HepG2 (cell line): ENCODE measurements at regions not wholly inside any gene's neighbourhood (a gene's known extent, or its start where the extent isn't known, plus 50 kb on each side); places are given as distances from the start of the nearest gene placed in this dataset.

Source experiments
- ATAC-seq: fragments of 200-7000 bp; cut with Tn5 transposase; 3 replicates; pipeline ENCODE4 v1.9.1; 2020; ENCODE audit warnings: mild to moderate bottlenecking, moderate library complexity
- BruUV-seq: library from RNA; stranded (reverse); fragments of 400-500 nt; replicated peaks from 2 replicates; lab custom pipeline; 2021; lab: Mats Ljungman, UMichigan
- CTCF ChIA-PET: fragments of 300-600 bp; formaldehyde crosslinking; extraction: SDS; loops from one replicate; lab custom pipeline; 2021; ENCODE audit warnings: low total read pairs, inconsistent platforms, low intra/inter-chr PET ratio; lab: Yijun Ruan, JAX
- POLR2A ChIA-PET: fragments of 350-600 bp; sonication (Branson Sonifier 250); formaldehyde crosslinking; loops from one replicate; lab custom pipeline; 2020; ENCODE audit warnings: antibody characterized with exemption, inconsistent platforms; lab: Yijun Ruan, JAX
- DNase-seq: peaks from one replicate; pipeline ENCODE4 v3.0.0-alpha.2; 2015; ENCODE audit warnings: low spot score
- FAIRE-seq: peaks from 3 replicates; lab custom pipeline; 2011; peaks lifted over from hg19 to GRCh38; lab: Jason Lieb, UNC
- H2AFZ ChIP-seq: one replicate; pipeline ENCODE4 v1.6.1; 2011; ENCODE audit warnings: low read length, inconsistent platforms
- H3K27ac ChIP-seq: fragments of 300-600 bp; 3 replicates; pipeline ENCODE4 v1.8.0; 2011; ENCODE audit warnings: mixed run types, mild to moderate bottlenecking, mixed read lengths, low read length, inconsistent platforms; ENCODE audit not compliant: insufficient read depth; ENCODE audit errors: extremely low read length
- H3K27me3 ChIP-seq, 2 experiments: fragments of 200-600 bp in 1 of 2; 2 replicates in 1 of 2; 3 replicates in 1 of 2; pipeline versions ENCODE4 v1.6.0 to v1.8.0; 2011; ENCODE audit warnings: low read length in 2 of 2, mild to moderate bottlenecking in 2 of 2, moderate library complexity in 2 of 2, inconsistent platforms in 1 of 2; ENCODE audit not compliant: insufficient read depth in 2 of 2, control insufficient read depth in 1 of 2
- H3K36me3 ChIP-seq, 2 experiments: fragments of 200-600 bp in 1 of 2; replicated peaks in 1 of 2; 2 replicates in 1 of 2; 3 replicates in 1 of 2; pipeline versions ENCODE4 v1.5.1 to v1.8.0; 2011; ENCODE audit warnings: low read length in 2 of 2, inconsistent platforms in 1 of 2; ENCODE audit not compliant: insufficient read depth in 2 of 2, control insufficient read depth in 1 of 2
- H3K4me1 ChIP-seq: 2 replicates; pipeline ENCODE4 v1.5.1; 2012; ENCODE audit warnings: low read length, inconsistent platforms; ENCODE audit not compliant: insufficient read depth
- H3K4me2 ChIP-seq: 2 replicates; pipeline ENCODE4 v1.6.0; 2011; ENCODE audit warnings: low read depth, low read length, inconsistent platforms
- H3K4me3 ChIP-seq, 3 experiments: fragments of 200-600 bp in 1 of 3; sonication (generic), shearing (Covaris generic) in 1 of 3; replicated peaks in 1 of 3; 2 replicates each; pipeline ENCODE4 v1.5.1; 2011 to 2016; ENCODE audit warnings: low read length in 3 of 3, inconsistent platforms in 2 of 3, low read depth in 2 of 3, mild to moderate bottlenecking in 2 of 3, control low read depth in 1 of 3, mixed read lengths in 1 of 3; ENCODE audit not compliant: insufficient read depth in 1 of 3
- H3K79me2 ChIP-seq: one replicate; pipeline ENCODE4 v1.6.1; 2011; ENCODE audit warnings: low read length, inconsistent platforms; ENCODE audit not compliant: insufficient read depth
- H3K9ac ChIP-seq: 2 replicates; pipeline ENCODE4 v1.6.0; 2011; ENCODE audit warnings: mild to moderate bottlenecking, low read depth, low read length, inconsistent platforms; ENCODE audit not compliant: insufficient read depth
- H3K9me3 ChIP-seq: 2 replicates; pipeline ENCODE4 v1.5.1; 2012; ENCODE audit warnings: mild to moderate bottlenecking, low read length
- H4K20me1 ChIP-seq: 2 replicates; pipeline ENCODE4 v1.6.0; 2011; ENCODE audit warnings: inconsistent platforms, mild to moderate bottlenecking, low read length, moderate library complexity; ENCODE audit not compliant: insufficient read depth
- E2F5 ChIP-seq: sonication (generic); formaldehyde crosslinking; conservative IDR thresholded peaks from 2 replicates; pipeline ENCODE4 v1.4.0; 2020; ENCODE audit warnings: missing genetic modification reagents
- ISL2 ChIP-seq: sonication (generic); formaldehyde crosslinking; IDR thresholded peaks from 2 replicates; pipeline ENCODE4 v1.5.0; 2020; ENCODE audit warnings: missing genetic modification reagents
- KAT7 ChIP-seq: IDR thresholded peaks from 2 replicates; pipeline ENCODE4 v1.6.1; 2018; ENCODE audit warnings: borderline replicate concordance, missing compliant biosample characterization
- KDM5A ChIP-seq: fragments of 200-600 bp; sonication (generic); IDR thresholded peaks from 2 replicates; pipeline ENCODE4 v1.7.0; 2018; ENCODE audit warnings: antibody characterized with exemption, mild to moderate bottlenecking, low read length, borderline replicate concordance
- SMARCE1 ChIP-seq: fragments of 450-650 bp; IDR thresholded peaks from 2 replicates; pipeline ENCODE4 v1.6.1; 2017; ENCODE audit warnings: borderline replicate concordance
- TAF15 ChIP-seq: fragments of 200-400 bp; formaldehyde crosslinking; IDR thresholded peaks from one replicate; pipeline ENCODE4 v1.6.1; 2018; ENCODE audit warnings: mild to moderate bottlenecking, low read depth, low read length; ENCODE audit not compliant: poor library complexity, severe bottlenecking
- ZFYVE20 ChIP-seq: sonication (generic); formaldehyde crosslinking; IDR thresholded peaks from 2 replicates; pipeline ENCODE4 v1.8.0; 2023; ENCODE audit warnings: low read depth, mild to moderate bottlenecking, moderate library complexity, missing genetic modification reagents, borderline replicate concordance
- ZNF362 ChIP-seq: sonication (generic); formaldehyde crosslinking; IDR thresholded peaks from 2 replicates; pipeline ENCODE4 v1.4.0; 2020; ENCODE audit warnings: missing genetic modification reagents, mild to moderate bottlenecking, borderline replicate concordance
- WGBS: methylation state at CpG from one replicate; pipeline ENCODE4 v1.1.6; 2017; ENCODE audit warnings: low lambda C conversion rate; 5-methylcytosine and 5-hydroxymethylcytosine counted together
- in situ Hi-C: cut with HindIII; loops from 2 replicates; pipeline ENCODE4 v1.10.0; 2017; ENCODE audit warnings: low pct_unique_long_range_greater_than_20kb; ENCODE audit not compliant: extremely low pct_ligation_motif_present
- intact Hi-C: fragments of 100-400 bp; cut with micrococcal nuclease; formaldehyde crosslinking; loops from one replicate; pipeline ENCODE4 v1.10.0; 2022; ENCODE audit not compliant: unreplicated experiment

GRCh38 chr13:30824651-30825050 lies 81.4 kb upstream of the MEDAG start:
- DNase-seq, result no peak
- no peaks in the 10 kb centered on the region for H4K20me1 ChIP-seq
- TF ChIP-seq KDM5A (no peak), E2F5 (CRISPR knock-in tag) (no peak), TAF15 (no peak), ZFYVE20 (CRISPR knock-in tag) (no peak), SMARCE1 (no peak), KAT7 (CRISPR knock-in tag) (no peak), ZNF362 (no peak), ISL2 (no peak)
- 77% methylated on average over 3 of the region's 10 CpGs for WGBS
- CTCF ChIA-PET, result no interaction called here
- intact Hi-C loops, result no loop called here
- no peak for ATAC-seq
- H3K27ac ChIP-seq, result no peak overlapping the region
- in situ Hi-C loops, result no loop called here
- peaks cover 62% of the 10 kb centered on the region for H3K4me1 ChIP-seq
- H3K9ac ChIP-seq, result no peak overlapping the region
- no peaks in the 10 kb centered on the region for H3K79me2 ChIP-seq
- BruUV-seq, result no TSS peak
- no peaks in the 10 kb centered on the region for H3K36me3 ChIP-seq
- H3K4me2 ChIP-seq, result no peak overlapping the region
- no peaks in the 10 kb centered on the region for H3K9me3 ChIP-seq
- no peak overlapping the region for H3K4me3 ChIP-seq
- no peak for FAIRE-seq
- no peaks in the 10 kb centered on the region for H3K27me3 ChIP-seq
- H2AFZ ChIP-seq, result no peak overlapping the region
- POLR2A ChIA-PET, result no interaction called here
